PC-9 (cell line): ENCODE measurements at regions not wholly inside any gene's neighbourhood (a gene's known extent, or its start where the extent isn't known, plus 50 kb on each side); places are given as distances from the start of the nearest gene placed in this dataset.

Source experiments
- BruUV-seq: library from RNA; stranded (reverse); fragments of 400-500 nt; replicated peaks from 2 replicates; lab custom pipeline; 2021; lab: Mats Ljungman, UMichigan
- CTCF ChIA-PET: fragments of 300-600 bp; sonication (Branson Sonifier 250); formaldehyde crosslinking; loops from one replicate; lab custom pipeline; 2022; ENCODE audit warnings: antibody characterized with exemption; lab: Charles Lee
- POLR2A ChIA-PET: fragments of 300-600 bp; sonication (Branson Sonifier 250); formaldehyde crosslinking; loops from one replicate; lab custom pipeline; 2022; ENCODE audit warnings: antibody characterized with exemption; ENCODE audit not compliant: unreplicated experiment; lab: Charles Lee
- DNase-seq, 2 experiments: peaks; one replicate each; pipeline versions ENCODE4 v3.0.0 to v3.0.0-alpha.2; 2015 to 2022; ENCODE audit warnings: mixed read lengths in 1 of 2
- H2AFZ ChIP-seq: fragments of 200-600 bp; sonication (generic); 2 replicates; pipeline ENCODE4 v1.8.1; 2017; ENCODE audit warnings: antibody characterized with exemption
- H3F3A ChIP-seq: fragments of 200-600 bp; sonication (generic); 2 replicates; pipeline ENCODE4 v1.8.1; 2017; ENCODE audit warnings: antibody characterized with exemption, mild to moderate bottlenecking, low read depth; ENCODE audit not compliant: insufficient read depth
- H3K27ac ChIP-seq: fragments of 200-600 bp; sonication (generic); 2 replicates; pipeline ENCODE4 v1.6.1; 2016; ENCODE audit warnings: mixed run types
- H3K27me3 ChIP-seq: fragments of 200-600 bp; sonication (generic); 2 replicates; pipeline ENCODE4 v1.6.1; 2016; ENCODE audit warnings: low read depth, mixed run types; ENCODE audit not compliant: insufficient read depth
- H3K36me3 ChIP-seq: fragments of 200-600 bp; sonication (generic); 2 replicates; pipeline ENCODE4 v1.6.1; 2016; ENCODE audit warnings: low read depth, mixed run types
- H3K4me1 ChIP-seq: fragments of 200-600 bp; sonication (generic); replicated peaks from 2 replicates; pipeline ENCODE4 v1.6.1; 2016; ENCODE audit warnings: mixed run types; ENCODE audit not compliant: insufficient read depth
- H3K4me2 ChIP-seq: fragments of 200-600 bp; sonication (generic); 2 replicates; pipeline ENCODE4 v1.6.1; 2017; ENCODE audit warnings: mixed run types
- H3K4me3 ChIP-seq: fragments of 200-600 bp; sonication (generic); 2 replicates; pipeline ENCODE4 v1.6.1; 2016; ENCODE audit warnings: mixed run types
- H3K79me2 ChIP-seq: fragments of 200-600 bp; sonication (generic); 2 replicates; pipeline ENCODE4 v1.6.1; 2017; ENCODE audit warnings: low read depth, mixed run types
- H3K9me2 ChIP-seq: fragments of 200-600 bp; sonication (generic); 2 replicates; pipeline ENCODE4 v1.8.1; 2017; ENCODE audit warnings: mild to moderate bottlenecking; ENCODE audit not compliant: insufficient read depth
- H3K9me3 ChIP-seq: fragments of 200-600 bp; sonication (generic); 2 replicates; pipeline ENCODE4 v1.8.1; 2016; ENCODE audit warnings: low read depth; ENCODE audit not compliant: insufficient read depth
- H4K20me1 ChIP-seq: fragments of 200-600 bp; sonication (generic); 2 replicates; pipeline ENCODE4 v1.8.1; 2017; ENCODE audit not compliant: insufficient read depth
- CTCF ChIP-seq: fragments of 200-600 bp; sonication (generic); conservative IDR thresholded peaks from 2 replicates; pipeline ENCODE4 v1.6.1; 2017; ENCODE audit warnings: mixed run types, antibody characterized with exemption, mild to moderate bottlenecking, moderate library complexity
- EZH2 ChIP-seq: fragments of 200-600 bp; sonication (generic); IDR thresholded peaks from 2 replicates; pipeline ENCODE4 v1.8.0; 2017; ENCODE audit warnings: antibody characterized with exemption, low read depth
- intact Hi-C: fragments of 100-400 bp; cut with micrococcal nuclease; formaldehyde crosslinking; loops from one replicate; pipeline ENCODE4 v1.10.0; 2022; ENCODE audit not compliant: unreplicated experiment

GRCh38 chr17:34130544-34130943, 124.5 kb upstream of the CCL2 start:
- no peaks in the 10 kb centered on the region for H3K9me2 ChIP-seq
- H3K36me3 ChIP-seq: no peaks in the 10 kb centered on the region
- no peaks in the 10 kb centered on the region for H3K4me1 ChIP-seq
- no peaks in the 10 kb centered on the region for H3K79me2 ChIP-seq
- H3F3A ChIP-seq: no peaks in the 10 kb centered on the region
- BruUV-seq: no TSS peak
- no peak overlapping the region for H3K4me3 ChIP-seq
- H4K20me1 ChIP-seq: no peaks in the 10 kb centered on the region
- no peaks in the 10 kb centered on the region for H3K9me3 ChIP-seq
- TF ChIP-seq EZH2 (no peak), CTCF (no peak)
- no peak overlapping the region for H2AFZ ChIP-seq
- DNase-seq: no peak
- intact Hi-C loops: no loop called here
- no peak overlapping the region for H3K27ac ChIP-seq
- H3K4me2 ChIP-seq: no peak overlapping the region
- H3K27me3 ChIP-seq: peaks cover 52% of the 10 kb centered on the region
- CTCF ChIA-PET: no interaction called here
- POLR2A ChIA-PET: no interaction called here

- ChIA-PET CTCF (no interaction called here), POLR2A (no interaction called here)
- H2AFZ ChIP-seq: no peak overlapping the region
- H4K20me1 ChIP-seq: no peaks in the 10 kb centered on the region
- H3K4me2 ChIP-seq: no peak overlapping the region
- H3K9me2 ChIP-seq: no peaks in the 10 kb centered on the region
- H3K79me2 ChIP-seq: no peaks in the 10 kb centered on the region
- no TSS peak for BruUV-seq
- no peaks in the 10 kb centered on the region for H3K4me1 ChIP-seq
- peaks cover 43% of the 10 kb centered on the region for H3K27me3 ChIP-seq
- no peak overlapping the region for H3K4me3 ChIP-seq
- no peaks in the 10 kb centered on the region for H3K9me3 ChIP-seq
- TF ChIP-seq CTCF (no peak), EZH2 (no peak)
- H3F3A ChIP-seq: no peaks in the 10 kb centered on the region
- no peak for DNase-seq
- H3K27ac ChIP-seq: no peak overlapping the region
- intact Hi-C loops: no loop called here
- no peaks in the 10 kb centered on the region for H3K36me3 ChIP-seq
Observed at GRCh38 chr17:34131386-34131785, 123.7 kb upstream of the CCL2 start.

- CTCF ChIA-PET: no interaction called here
- intact Hi-C loops: no loop called here
Observed at GRCh38 chr17:34133350-34133749, 121.7 kb upstream of the CCL2 start.

More at GRCh38 chr17:34133350-34133749, 121.7 kb upstream of the CCL2 start:
- Histone ChIP-seq H3K9me2 (no peaks in the 10 kb centered on the region), H3K79me2 (no peaks in the 10 kb centered on the region), H3K36me3 (no peaks in the 10 kb centered on the region), H2AFZ (no peak overlapping the region), H3F3A (no peaks in the 10 kb centered on the region), H3K4me2 (no peak overlapping the region), H3K27ac (no peak overlapping the region), H3K9me3 (no peaks in the 10 kb centered on the region), H3K4me1 (no peaks in the 10 kb centered on the region), H3K4me3 (no peak overlapping the region), H3K27me3 (peaks cover 34% of the 10 kb centered on the region), H4K20me1 (no peaks in the 10 kb centered on the region)
- TF ChIP-seq EZH2 (no peak), CTCF (no peak)
- POLR2A ChIA-PET: no interaction called here
- BruUV-seq: no TSS peak
- DNase-seq: no peak
